IPS-11a (cell line): ENCODE measurements at regions not wholly inside any gene's neighbourhood (a gene's known extent, or its start where the extent isn't known, plus 50 kb on each side); places are given as distances from the start of the nearest gene placed in this dataset.

ENCODE experiments used
- H3K4me3 ChIP-seq: one replicate; pipeline ENCODE4 v1.5.1; 2013; ENCODE audit warnings: low read depth, low read length, control low read depth

GRCh38 chr15:47337836-47338235 is 379.5 kb upstream of the SEMA6D start:
- no peak overlapping the region for H3K4me3 ChIP-seq

- no peak overlapping the region for H3K4me3 ChIP-seq
Measured at GRCh38 chr15:47338771-47339170, 378.5 kb upstream of the SEMA6D start.

GRCh38 chr15:47339800-47340570 is 377.3 kb upstream of the SEMA6D start:
- no peak overlapping the region for H3K4me3 ChIP-seq

GRCh38 chr15:47340571-47340920 is 376.8 kb upstream of the SEMA6D start:
- H3K4me3 ChIP-seq, result no peak overlapping the region

GRCh38 chr15:47349179-47349578 is 368.1 kb upstream of the SEMA6D start:
- H3K4me3 ChIP-seq, result no peak overlapping the region

GRCh38 chr15:47351501-47351900 is 365.8 kb upstream of the SEMA6D start:
- H3K4me3 ChIP-seq, result no peak overlapping the region

- no peak overlapping the region for H3K4me3 ChIP-seq
Measured at GRCh38 chr15:47352217-47352616, 365.1 kb upstream of the SEMA6D start.

- H3K4me3 ChIP-seq, result no peak overlapping the region
Measured at GRCh38 chr15:47355759-47356158, 361.5 kb upstream of the SEMA6D start.

GRCh38 chr15:47356297-47356696 is 361.0 kb upstream of the SEMA6D start:
- H3K4me3 ChIP-seq, result no peak overlapping the region

GRCh38 chr15:47358876-47359275 is 358.4 kb upstream of the SEMA6D start:
- H3K4me3 ChIP-seq, result no peak overlapping the region

- no peak overlapping the region for H3K4me3 ChIP-seq
Measured at GRCh38 chr15:47360305-47360704, 357.0 kb upstream of the SEMA6D start.

GRCh38 chr15:47362118-47362905 is 355.0 kb upstream of the SEMA6D start:
- no peak overlapping the region for H3K4me3 ChIP-seq

- H3K4me3 ChIP-seq, result no peak overlapping the region
Measured at GRCh38 chr15:47363653-47364052, 353.7 kb upstream of the SEMA6D start.

GRCh38 chr15:47364230-47365141 is 352.8 kb upstream of the SEMA6D start:
- no peak overlapping the region for H3K4me3 ChIP-seq

GRCh38 chr15:47366884-47367283 is 350.4 kb upstream of the SEMA6D start:
- H3K4me3 ChIP-seq, result no peak overlapping the region

GRCh38 chr15:47367726-47368390 is 349.4 kb upstream of the SEMA6D start:
- no peak overlapping the region for H3K4me3 ChIP-seq

- H3K4me3 ChIP-seq, result no peak overlapping the region
Measured at GRCh38 chr15:47371939-47372338, 345.4 kb upstream of the SEMA6D start.

GRCh38 chr15:47374222-47374621 is 343.1 kb upstream of the SEMA6D start:
- H3K4me3 ChIP-seq, result no peak overlapping the region

- no peak overlapping the region for H3K4me3 ChIP-seq
Measured at GRCh38 chr15:47376190-47376589, 341.1 kb upstream of the SEMA6D start.

GRCh38 chr15:47377465-47377864 is 339.8 kb upstream of the SEMA6D start:
- H3K4me3 ChIP-seq, result no peak overlapping the region

GRCh38 chr15:47378527-47378926 is 338.8 kb upstream of the SEMA6D start:
- H3K4me3 ChIP-seq, result no peak overlapping the region
